ENCODE measurements at regions not wholly inside any gene's neighbourhood (a gene's known extent, or its start where the extent isn't known, plus 50 kb on each side); places are given as distances from the start of the nearest gene placed in this dataset.

DNA sequence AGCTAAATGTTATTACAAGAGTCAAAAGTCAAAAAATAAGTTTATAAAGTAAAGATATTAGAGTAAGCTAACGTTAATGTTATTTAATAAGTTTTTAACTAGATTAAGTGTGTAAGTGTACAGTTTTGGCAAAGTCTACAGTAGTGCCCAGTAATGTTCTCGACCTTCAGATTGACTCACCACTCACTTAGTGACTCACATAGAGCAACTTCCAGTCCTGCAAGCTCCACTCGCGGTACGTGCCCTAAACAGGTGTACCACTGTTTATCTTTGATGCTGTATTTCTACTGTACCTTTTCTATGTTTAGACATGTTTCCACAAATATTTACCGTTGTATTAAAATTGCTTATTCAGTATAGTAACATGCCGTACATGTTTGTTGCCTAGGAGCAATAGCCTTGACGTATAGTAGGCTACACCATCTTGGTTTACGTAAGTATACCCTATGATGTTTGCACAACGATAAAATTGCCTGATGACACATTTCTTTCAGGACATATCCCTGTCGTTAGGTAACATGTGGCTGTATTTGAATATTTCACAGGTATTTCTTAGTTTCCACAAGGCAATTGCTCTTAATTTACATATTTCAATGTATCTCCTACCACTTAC is 1641.9 kb upstream of the PIK3C3 start:
- TF ChIP-seq, protein P1, sequence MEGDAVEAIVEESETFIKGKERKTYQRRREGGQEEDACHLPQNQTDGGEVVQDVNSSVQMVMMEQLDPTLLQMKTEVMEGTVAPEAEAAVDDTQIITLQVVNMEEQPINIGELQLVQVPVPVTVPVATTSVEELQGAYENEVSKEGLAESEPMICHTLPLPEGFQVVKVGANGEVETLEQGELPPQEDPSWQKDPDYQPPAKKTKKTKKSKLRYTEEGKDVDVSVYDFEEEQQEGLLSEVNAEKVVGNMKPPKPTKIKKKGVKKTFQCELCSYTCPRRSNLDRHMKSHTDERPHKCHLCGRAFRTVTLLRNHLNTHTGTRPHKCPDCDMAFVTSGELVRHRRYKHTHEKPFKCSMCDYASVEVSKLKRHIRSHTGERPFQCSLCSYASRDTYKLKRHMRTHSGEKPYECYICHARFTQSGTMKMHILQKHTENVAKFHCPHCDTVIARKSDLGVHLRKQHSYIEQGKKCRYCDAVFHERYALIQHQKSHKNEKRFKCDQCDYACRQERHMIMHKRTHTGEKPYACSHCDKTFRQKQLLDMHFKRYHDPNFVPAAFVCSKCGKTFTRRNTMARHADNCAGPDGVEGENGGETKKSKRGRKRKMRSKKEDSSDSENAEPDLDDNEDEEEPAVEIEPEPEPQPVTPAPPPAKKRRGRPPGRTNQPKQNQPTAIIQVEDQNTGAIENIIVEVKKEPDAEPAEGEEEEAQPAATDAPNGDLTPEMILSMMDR (IDR thresholded peaks at IDR 0.05; ENCODE audit: low read depth, low read length), result no peak
- TF ChIP-seq POLR2A (IDR thresholded peaks at IDR 0.05; ENCODE audit: extremely low read depth, insufficient read length), result no peak
- TF ChIP-seq, protein P2, sequence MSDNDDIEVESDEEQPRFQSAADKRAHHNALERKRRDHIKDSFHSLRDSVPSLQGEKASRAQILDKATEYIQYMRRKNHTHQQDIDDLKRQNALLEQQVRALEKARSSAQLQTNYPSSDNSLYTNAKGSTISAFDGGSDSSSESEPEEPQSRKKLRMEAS (IDR thresholded peaks at IDR 0.05; ENCODE audit: low read depth, low read length), result no peak
